ENCODE measurements at regions not wholly inside any gene's neighbourhood (a gene's known extent, or its start where the extent isn't known, plus 50 kb on each side); places are given as distances from the start of the nearest gene placed in this dataset.

GRCh38 chr2:150076281-150076680, 411.2 kb downstream of the RND3 start:
- intact Hi-C loops (cut with DNase I): no loop called here
- Histone ChIP-seq H3K4me3 (no peak overlapping the region), H3K27me3 (no peaks in the 10 kb centered on the region), H3K9me3 (no peaks in the 10 kb centered on the region), H3K27ac (no peak overlapping the region), H3K4me1 (peaks cover 0 to 6% (median 0%) of the 10 kb centered on the region in 3 donors), H3K36me3 (no peaks in the 10 kb centered on the region)
- no peak for DNase-seq
- WGBS, 2 donors: 46 to 82% methylated on average over 1 of the region's 1 CpG
- no peak for TF ChIP-seq CTCF (IDR thresholded peaks at IDR 0.05)
- TF ChIP-seq POLR2A (IDR thresholded peaks at IDR 0.05): no peak

GRCh38 chr2:150075831-150076230, 411.6 kb downstream of the RND3 start:
- no peaks in the 10 kb centered on the region for H3K9me3 ChIP-seq
- no peaks in the 10 kb centered on the region for H3K36me3 ChIP-seq
- DNase-seq: no peak
- WGBS, 2 donors: 60 to 81% methylated on average over 2 of the region's 2 CpGs
- intact Hi-C loops (cut with DNase I): no loop called here
- H3K27me3 ChIP-seq: no peaks in the 10 kb centered on the region
- no peak for TF ChIP-seq CTCF (IDR thresholded peaks at IDR 0.05)
- TF ChIP-seq POLR2A (IDR thresholded peaks at IDR 0.05): no peak
- peaks cover 0 to 6% (median 0%) of the 10 kb centered on the region in 3 donors for H3K4me1 ChIP-seq
- no peak overlapping the region for H3K27ac ChIP-seq
- H3K4me3 ChIP-seq: no peak overlapping the region

- Histone ChIP-seq H3K9me3 (no peaks in the 10 kb centered on the region), H3K27ac (no peak overlapping the region), H3K4me3 (no peak overlapping the region), H3K4me1 (peaks cover 0 to 11% (median 0%) of the 10 kb centered on the region in 3 donors), H3K36me3 (no peaks in the 10 kb centered on the region), H3K27me3 (no peaks in the 10 kb centered on the region)
- TF ChIP-seq POLR2A (IDR thresholded peaks at IDR 0.05) (no peak), CTCF (IDR thresholded peaks at IDR 0.05) (no peak)
- WGBS, 2 donors: 87 to 100% methylated on average over 1 of the region's 1 CpG
- DNase-seq: no peak
- intact Hi-C loops (cut with DNase I): no loop called here
These were observed 421.0 kb downstream of the RND3 start for GRCh38 chr2:150066490-150066889.

GRCh38 chr2:150063931-150064548, 423.4 kb downstream of the RND3 start:
- Histone ChIP-seq H3K27me3 (no peaks in the 10 kb centered on the region), H3K27ac (no peak overlapping the region), H3K36me3 (no peaks in the 10 kb centered on the region), H3K4me3 (no peak overlapping the region), H3K4me1 (peaks cover 0 to 11% (median 0%) of the 10 kb centered on the region in 3 donors), H3K9me3 (no peaks in the 10 kb centered on the region)
- 77 to 84% methylated on average over 6 of the region's 6 CpGs for WGBS, 2 donors
- no peak for DNase-seq
- TF ChIP-seq CTCF (IDR thresholded peaks at IDR 0.05) (no peak), POLR2A (IDR thresholded peaks at IDR 0.05) (no peak)
- intact Hi-C loops (cut with DNase I): no loop called here

GRCh38 chr2:150063432-150063889, 424.0 kb downstream of the RND3 start:
- DNase-seq: no peak
- no peaks in the 10 kb centered on the region for H3K27me3 ChIP-seq
- no peak for TF ChIP-seq CTCF (IDR thresholded peaks at IDR 0.05)
- TF ChIP-seq POLR2A (IDR thresholded peaks at IDR 0.05): no peak
- no peak overlapping the region for H3K4me3 ChIP-seq
- H3K4me1 ChIP-seq: peaks cover 0 to 11% (median 0%) of the 10 kb centered on the region in 3 donors
- H3K27ac ChIP-seq: no peak overlapping the region
- intact Hi-C loops (cut with DNase I): no loop called here
- WGBS, 2 donors: 41 to 48% methylated on average over 2 of the region's 2 CpGs
- no peaks in the 10 kb centered on the region for H3K9me3 ChIP-seq
- H3K36me3 ChIP-seq: no peaks in the 10 kb centered on the region

All from esophagus squamous epithelium (tissue), 5 donors.